ENCODE measurements at regions not wholly inside any gene's neighbourhood (a gene's known extent, or its start where the extent isn't known, plus 50 kb on each side); places are given as distances from the start of the nearest gene placed in this dataset.

GRCh38 chr6:145544041-145544440, 191.3 kb downstream of the EPM2A start:
- POLR2A ChIA-PET: no interaction called here
- ATAC-seq (no peak), DNase-seq (ENCODE audit: low spot score) (no peak), FAIRE-seq (no peak)
- Histone ChIP-seq H3K9me3 (ENCODE audit: low read length) (no peaks in the 10 kb centered on the region), H3K4me3 (replicated peaks in 1 of 3; ENCODE audit: insufficient read depth in 1 of 3, low read depth in 2 of 3, low read length in 3 of 3) (no peak overlapping the region), H3K4me2 (ENCODE audit: low read depth, low read length) (no peak overlapping the region), H3K27ac (ENCODE audit: extremely low read length, insufficient read depth, low read length) (no peak overlapping the region), H2AFZ (ENCODE audit: low read length) (no peak overlapping the region), H3K36me3 (replicated peaks in 1 of 2; ENCODE audit: control insufficient read depth in 1 of 2, insufficient read depth in 2 of 2, low read length in 2 of 2) (no peaks in the 10 kb centered on the region), H3K4me1 (ENCODE audit: insufficient read depth, low read length) (no peaks in the 10 kb centered on the region), H3K79me2 (ENCODE audit: insufficient read depth, low read length) (no peaks in the 10 kb centered on the region), H3K27me3 (ENCODE audit: control insufficient read depth in 1 of 2, insufficient read depth in 2 of 2, low read length in 2 of 2) (no peaks in the 10 kb centered on the region), H3K9ac (ENCODE audit: insufficient read depth, low read depth, low read length) (no peak overlapping the region), H4K20me1 (ENCODE audit: insufficient read depth, low read length) (no peaks in the 10 kb centered on the region)
- 25% methylated on average over 1 of the region's 1 CpG for WGBS (ENCODE audit: low lambda C conversion rate)
- intact Hi-C loops (cut with micrococcal nuclease; ENCODE audit: unreplicated experiment) (no loop called here), in situ Hi-C loops (cut with HindIII; ENCODE audit: extremely low pct_ligation_motif_present, low pct_unique_long_range_greater_than_20kb) (no loop called here)
- BruUV-seq (replicated peaks): no TSS peak
- CTCF ChIA-PET (ENCODE audit: low intra/inter-chr PET ratio, low total read pairs): no interaction called here
- TF ChIP-seq ZSCAN25 (CRISPR knock-in tag; IDR thresholded peaks at IDR 0.05) (no peak), ZNF468 (CRISPR knock-in tag; IDR thresholded peaks at IDR 0.05) (no peak), WIZ (CRISPR knock-in tag; IDR thresholded peaks at IDR 0.05) (no peak), ZNF558 (CRISPR knock-in tag; IDR thresholded peaks at IDR 0.05; ENCODE audit: borderline replicate concordance) (no peak), PAWR (CRISPR knock-in tag; IDR thresholded peaks at IDR 0.05; ENCODE audit: borderline replicate concordance) (no peak), ZNF746 (CRISPR knock-in tag; IDR thresholded peaks at IDR 0.05) (no peak)
- TF ChIP-seq, protein P1, sequence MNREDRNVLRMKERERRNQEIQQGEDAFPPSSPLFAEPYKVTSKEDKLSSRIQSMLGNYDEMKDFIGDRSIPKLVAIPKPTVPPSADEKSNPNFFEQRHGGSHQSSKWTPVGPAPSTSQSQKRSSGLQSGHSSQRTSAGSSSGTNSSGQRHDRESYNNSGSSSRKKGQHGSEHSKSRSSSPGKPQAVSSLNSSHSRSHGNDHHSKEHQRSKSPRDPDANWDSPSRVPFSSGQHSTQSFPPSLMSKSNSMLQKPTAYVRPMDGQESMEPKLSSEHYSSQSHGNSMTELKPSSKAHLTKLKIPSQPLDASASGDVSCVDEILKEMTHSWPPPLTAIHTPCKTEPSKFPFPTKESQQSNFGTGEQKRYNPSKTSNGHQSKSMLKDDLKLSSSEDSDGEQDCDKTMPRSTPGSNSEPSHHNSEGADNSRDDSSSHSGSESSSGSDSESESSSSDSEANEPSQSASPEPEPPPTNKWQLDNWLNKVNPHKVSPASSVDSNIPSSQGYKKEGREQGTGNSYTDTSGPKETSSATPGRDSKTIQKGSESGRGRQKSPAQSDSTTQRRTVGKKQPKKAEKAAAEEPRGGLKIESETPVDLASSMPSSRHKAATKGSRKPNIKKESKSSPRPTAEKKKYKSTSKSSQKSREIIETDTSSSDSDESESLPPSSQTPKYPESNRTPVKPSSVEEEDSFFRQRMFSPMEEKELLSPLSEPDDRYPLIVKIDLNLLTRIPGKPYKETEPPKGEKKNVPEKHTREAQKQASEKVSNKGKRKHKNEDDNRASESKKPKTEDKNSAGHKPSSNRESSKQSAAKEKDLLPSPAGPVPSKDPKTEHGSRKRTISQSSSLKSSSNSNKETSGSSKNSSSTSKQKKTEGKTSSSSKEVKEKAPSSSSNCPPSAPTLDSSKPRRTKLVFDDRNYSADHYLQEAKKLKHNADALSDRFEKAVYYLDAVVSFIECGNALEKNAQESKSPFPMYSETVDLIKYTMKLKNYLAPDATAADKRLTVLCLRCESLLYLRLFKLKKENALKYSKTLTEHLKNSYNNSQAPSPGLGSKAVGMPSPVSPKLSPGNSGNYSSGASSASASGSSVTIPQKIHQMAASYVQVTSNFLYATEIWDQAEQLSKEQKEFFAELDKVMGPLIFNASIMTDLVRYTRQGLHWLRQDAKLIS (CRISPR knock-in tag; IDR thresholded peaks at IDR 0.05): no peak
- TF ChIP-seq, protein P2, sequence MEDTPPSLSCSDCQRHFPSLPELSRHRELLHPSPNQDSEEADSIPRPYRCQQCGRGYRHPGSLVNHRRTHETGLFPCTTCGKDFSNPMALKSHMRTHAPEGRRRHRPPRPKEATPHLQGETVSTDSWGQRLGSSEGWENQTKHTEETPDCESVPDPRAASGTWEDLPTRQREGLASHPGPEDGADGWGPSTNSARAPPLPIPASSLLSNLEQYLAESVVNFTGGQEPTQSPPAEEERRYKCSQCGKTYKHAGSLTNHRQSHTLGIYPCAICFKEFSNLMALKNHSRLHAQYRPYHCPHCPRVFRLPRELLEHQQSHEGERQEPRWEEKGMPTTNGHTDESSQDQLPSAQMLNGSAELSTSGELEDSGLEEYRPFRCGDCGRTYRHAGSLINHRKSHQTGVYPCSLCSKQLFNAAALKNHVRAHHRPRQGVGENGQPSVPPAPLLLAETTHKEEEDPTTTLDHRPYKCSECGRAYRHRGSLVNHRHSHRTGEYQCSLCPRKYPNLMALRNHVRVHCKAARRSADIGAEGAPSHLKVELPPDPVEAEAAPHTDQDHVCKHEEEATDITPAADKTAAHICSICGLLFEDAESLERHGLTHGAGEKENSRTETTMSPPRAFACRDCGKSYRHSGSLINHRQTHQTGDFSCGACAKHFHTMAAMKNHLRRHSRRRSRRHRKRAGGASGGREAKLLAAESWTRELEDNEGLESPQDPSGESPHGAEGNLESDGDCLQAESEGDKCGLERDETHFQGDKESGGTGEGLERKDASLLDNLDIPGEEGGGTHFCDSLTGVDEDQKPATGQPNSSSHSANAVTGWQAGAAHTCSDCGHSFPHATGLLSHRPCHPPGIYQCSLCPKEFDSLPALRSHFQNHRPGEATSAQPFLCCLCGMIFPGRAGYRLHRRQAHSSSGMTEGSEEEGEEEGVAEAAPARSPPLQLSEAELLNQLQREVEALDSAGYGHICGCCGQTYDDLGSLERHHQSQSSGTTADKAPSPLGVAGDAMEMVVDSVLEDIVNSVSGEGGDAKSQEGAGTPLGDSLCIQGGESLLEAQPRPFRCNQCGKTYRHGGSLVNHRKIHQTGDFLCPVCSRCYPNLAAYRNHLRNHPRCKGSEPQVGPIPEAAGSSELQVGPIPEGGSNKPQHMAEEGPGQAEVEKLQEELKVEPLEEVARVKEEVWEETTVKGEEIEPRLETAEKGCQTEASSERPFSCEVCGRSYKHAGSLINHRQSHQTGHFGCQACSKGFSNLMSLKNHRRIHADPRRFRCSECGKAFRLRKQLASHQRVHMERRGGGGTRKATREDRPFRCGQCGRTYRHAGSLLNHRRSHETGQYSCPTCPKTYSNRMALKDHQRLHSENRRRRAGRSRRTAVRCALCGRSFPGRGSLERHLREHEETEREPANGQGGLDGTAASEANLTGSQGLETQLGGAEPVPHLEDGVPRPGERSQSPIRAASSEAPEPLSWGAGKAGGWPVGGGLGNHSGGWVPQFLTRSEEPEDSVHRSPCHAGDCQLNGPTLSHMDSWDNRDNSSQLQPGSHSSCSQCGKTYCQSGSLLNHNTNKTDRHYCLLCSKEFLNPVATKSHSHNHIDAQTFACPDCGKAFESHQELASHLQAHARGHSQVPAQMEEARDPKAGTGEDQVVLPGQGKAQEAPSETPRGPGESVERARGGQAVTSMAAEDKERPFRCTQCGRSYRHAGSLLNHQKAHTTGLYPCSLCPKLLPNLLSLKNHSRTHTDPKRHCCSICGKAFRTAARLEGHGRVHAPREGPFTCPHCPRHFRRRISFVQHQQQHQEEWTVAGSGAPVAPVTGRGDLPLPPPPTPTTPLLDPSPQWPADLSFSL (CRISPR knock-in tag; IDR thresholded peaks at IDR 0.05): no peak

All from HepG2 (cell line).